Hematopoietic multipotent progenitor cell treated with erythropoietin and hydrocortisone succinate and interleukin-3 and kit ligand, for 8 days (in vitro differentiated cells): ENCODE measurements at regions not wholly inside any gene's neighbourhood (a gene's known extent, or its start where the extent isn't known, plus 50 kb on each side); places are given as distances from the start of the nearest gene placed in this dataset.
"Not testable (repeated sequence)": the region's sequence is repeated elsewhere in the genome, so short reads cannot be mapped to it uniquely, and the experiment has no call there.

ENCODE experiments used
- DNase-seq: peaks from one replicate; pipeline ENCODE4 v3.0.0-alpha.2; 2015

GRCh38 chr5:164435576-164435975 lies 930.2 kb downstream of the MAT2B start:
- no peak for DNase-seq

GRCh38 chr5:164439799-164440198 lies 934.4 kb downstream of the MAT2B start:
- no peak for DNase-seq

- no peak for DNase-seq
Measured at GRCh38 chr5:164449460-164449859, 944.0 kb downstream of the MAT2B start.

GRCh38 chr5:164466033-164466432 lies 960.6 kb downstream of the MAT2B start:
- DNase-seq: no peak

DNA sequence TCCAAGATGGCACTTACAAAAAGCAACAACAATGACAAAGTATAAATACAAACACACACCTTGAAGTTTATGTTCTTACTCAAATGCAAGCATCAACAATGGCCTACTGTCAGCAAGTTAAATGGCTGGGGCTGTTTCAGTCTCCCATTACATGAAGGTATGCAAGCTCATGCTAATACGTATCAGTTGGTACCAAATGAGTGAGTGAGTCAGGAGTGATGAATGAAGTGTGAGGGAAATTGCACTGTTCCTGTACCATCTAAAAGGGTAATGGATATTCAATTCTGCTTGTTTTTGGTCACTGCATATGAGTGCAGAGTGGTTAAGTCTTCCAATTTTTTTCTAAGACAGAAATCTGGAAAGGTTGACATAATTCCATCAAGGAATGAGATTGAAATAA lies 964.9 kb downstream of the MAT2B start:
- DNase-seq: no peak

- no peak for DNase-seq
Measured at GRCh38 chr5:164472165-164472564, 966.7 kb downstream of the MAT2B start.

DNA sequence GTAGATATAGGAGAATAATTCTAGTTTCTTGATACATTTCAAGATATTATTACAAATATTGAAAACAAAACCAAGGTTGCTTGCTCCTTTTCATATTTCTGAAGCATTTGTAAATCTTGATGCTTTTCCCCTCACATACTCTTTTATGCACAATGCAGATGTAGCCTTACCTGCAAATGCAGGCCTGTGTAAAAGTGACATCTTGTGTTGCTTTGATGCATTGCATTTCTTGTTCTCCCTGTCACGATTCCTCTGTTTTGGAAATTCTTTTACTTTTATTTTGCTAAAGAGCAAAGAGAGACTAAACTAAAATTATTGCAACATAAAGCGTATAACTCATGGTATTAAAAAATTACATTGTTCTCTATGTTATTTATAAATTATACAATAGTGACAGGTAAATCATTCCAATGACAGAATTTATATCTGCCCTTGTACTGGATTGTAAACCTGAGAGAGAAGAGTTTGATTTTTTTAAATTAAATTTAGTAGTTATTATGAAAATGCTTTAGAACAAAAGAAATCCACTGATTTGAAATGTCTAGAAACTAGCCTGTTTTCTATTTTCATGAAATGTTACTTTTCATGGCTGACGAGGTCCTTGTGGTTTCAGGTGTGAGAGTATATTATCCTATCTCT lies 970.0 kb downstream of the MAT2B start:
- DNase-seq: peak; percentile 17

- DNase-seq: no peak
Measured at GRCh38 chr5:164481270-164481669, 975.9 kb downstream of the MAT2B start.

DNA sequence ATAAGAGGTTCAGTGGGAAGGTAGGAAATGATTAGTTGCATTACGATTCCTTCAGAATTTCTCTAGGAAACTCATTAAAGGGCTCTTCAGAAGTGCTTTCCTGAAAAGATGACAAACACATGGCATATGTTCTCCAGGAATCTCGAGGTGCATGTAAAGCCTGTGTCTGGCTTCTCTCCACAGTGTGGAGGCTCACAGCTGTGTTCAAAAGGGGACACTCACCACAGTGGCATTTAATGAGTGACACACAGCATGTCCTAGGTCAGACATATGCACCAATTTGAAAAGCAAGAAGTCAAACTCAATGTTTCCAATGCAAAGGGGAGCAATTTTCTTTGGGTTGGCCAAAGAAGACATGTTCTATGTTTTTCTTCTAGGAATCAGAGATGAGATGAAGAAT lies 976.9 kb downstream of the MAT2B start:
- DNase-seq: no peak

- no peak for DNase-seq
Measured at GRCh38 chr5:164484948-164485347, 979.5 kb downstream of the MAT2B start.

DNA sequence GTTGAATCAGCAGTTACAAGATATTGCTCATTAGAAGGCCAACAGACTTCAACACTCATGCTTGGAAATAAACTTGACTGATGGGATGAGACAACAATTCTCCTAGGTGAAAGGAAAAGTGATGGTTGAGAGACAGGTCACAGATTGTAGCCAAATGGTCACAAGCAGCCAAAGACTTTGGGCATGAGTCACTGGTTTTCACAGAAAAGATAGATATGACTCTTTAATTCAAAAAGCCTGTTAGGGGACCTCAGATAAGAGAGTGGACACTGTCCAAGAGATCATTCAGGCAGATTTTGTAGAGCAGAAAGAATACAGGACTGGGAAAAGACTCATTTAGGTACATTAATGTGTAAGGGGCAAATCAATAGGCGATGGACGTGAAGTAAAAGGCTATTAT lies 982.5 kb downstream of the MAT2B start:
- no peak for DNase-seq

DNA sequence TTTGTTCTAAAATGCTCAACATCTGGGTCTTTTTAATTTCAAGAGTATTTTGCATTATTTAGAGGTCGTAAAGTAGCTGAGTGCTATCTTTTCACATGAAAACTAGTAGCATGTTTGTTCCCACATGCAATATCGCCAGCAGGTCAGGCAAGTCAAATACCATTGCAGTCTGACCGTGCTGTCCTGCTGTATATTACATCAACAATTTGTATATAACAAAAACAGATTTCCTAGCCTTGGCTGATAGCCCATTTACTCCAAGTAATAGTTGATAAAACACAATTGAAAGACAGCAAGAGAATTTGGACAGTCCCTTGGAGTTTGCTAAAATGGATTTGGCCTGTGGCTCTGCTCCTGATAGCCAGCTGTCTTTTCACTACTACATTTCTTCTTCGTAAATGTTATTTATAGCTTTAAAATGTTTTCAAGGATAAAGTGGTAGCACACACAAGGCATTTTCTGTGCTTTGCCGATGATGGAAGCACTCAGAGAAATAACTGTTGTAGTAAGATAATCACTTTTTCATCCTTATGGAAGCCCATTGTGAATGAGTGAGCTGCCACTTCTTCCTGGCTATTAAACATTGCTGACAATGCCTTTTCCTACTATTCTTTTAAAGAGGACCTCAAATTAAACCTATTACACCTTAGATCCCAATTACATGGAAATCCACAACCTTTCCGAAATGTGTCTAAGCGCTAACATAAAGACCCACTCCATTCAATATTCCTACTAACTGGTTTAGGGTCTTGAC lies 992.1 kb downstream of the MAT2B start:
- no peak for DNase-seq

- no peak for DNase-seq
Measured at GRCh38 chr5:164498438-164498837, 993.0 kb downstream of the MAT2B start.

- no peak for DNase-seq
Measured at GRCh38 chr5:164500856-164501255, 995.4 kb downstream of the MAT2B start.

DNA sequence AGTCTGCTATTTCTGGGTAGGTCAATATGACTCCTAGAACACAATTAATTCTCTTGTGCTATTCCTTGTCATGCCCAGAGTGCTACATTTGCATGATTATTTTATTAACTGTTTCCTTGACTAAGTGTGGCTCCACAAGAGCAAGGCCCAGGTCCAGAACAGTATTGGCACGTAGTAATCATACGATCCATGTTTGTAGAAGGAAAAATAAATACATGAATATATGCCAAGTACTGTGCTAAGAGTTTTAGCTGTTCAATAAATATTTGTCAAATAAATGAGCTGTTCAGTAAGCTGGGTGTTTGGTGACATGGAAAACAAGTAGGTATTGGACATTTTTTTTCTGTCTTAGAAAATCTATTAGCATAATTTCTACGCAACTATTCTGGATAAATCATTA lies 995.9 kb downstream of the MAT2B start:
- DNase-seq: no peak

DNA sequence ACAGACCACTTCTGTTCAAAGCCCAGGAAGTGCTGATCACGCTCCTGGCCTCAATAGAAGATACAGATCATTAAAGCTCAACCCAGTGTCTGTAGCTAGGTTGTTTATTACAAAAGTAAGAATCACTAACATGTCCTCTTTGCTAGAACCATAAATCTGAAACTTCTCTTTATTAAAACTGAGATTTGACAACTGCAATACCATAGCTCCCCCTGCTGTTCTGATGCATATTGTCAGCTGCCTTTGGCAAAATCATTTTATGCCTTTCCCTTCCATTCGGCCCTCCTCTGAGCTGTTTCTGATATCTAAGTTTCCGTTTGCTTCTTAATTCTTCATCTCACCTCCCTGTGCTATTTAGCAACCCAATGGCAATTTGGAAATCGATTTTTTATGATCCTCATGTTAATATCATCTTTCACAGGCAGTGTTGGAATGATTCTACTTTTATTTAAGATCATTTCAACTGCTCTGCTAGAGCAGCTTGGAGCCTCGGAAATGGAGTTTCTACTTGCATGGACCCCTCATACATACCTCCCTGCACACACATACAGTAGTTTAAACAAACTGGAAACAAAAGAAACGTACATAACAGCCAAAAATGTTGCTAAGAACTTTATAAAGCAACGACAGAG lies 998.8 kb downstream of the MAT2B start:
- DNase-seq: peak; percentile 63

DNA sequence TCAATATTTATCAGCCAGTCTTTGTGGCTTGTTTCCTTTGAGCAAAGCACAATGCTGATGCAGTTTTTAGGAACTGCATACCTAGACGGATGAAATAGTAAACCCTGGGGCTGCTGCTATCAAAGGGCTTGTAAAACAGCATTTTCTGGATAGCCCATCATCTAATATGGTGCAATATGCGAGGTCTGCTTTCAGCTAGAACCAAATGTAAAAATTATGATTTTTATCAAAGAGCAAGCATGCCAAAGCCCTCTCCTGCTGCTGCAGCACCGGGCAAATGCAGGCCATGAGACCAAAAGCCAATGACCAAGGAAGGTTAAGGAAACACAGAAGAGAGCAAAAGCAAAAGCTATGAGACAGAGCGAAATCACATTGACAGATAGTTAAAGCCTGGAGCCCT lies 1000.4 kb downstream of the MAT2B start:
- no peak for DNase-seq

DNA sequence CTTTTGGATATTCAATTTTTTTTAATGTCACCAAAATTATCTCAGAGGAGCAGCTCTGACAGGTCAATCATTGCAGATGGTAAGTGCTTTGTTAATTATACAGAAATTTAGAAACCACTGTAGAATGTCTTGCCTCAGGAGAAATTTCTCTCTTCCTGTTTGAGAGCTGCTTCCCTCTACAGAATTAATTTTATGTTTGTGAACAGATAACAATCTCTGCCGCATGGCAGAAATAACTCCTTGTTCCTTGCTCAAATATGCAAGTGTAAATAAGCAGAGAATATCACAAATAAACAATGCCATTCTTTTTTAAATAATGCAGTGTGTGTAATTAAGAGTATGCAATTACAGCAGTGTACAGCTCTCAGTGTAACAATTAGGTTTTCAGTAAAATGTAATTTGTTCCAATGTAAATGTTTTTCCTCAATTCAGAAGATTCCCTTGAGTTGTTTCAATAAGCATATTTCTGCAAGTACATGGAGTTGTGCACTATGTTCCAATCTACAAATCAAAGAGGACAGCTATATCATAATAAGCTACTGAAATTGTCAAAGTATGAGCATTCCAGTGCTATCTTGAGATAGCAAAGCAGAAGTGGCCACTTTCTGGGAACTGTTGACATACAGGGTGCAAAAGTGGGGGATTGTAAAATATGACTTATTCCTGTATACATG lies 1012.8 kb downstream of the MAT2B start:
- DNase-seq: no peak

- no peak for DNase-seq
Measured at GRCh38 chr5:164518741-164519080, 1013.3 kb downstream of the MAT2B start.

- no peak for DNase-seq
Measured at GRCh38 chr5:164532235-164532900, 1026.9 kb downstream of the MAT2B start.

DNA sequence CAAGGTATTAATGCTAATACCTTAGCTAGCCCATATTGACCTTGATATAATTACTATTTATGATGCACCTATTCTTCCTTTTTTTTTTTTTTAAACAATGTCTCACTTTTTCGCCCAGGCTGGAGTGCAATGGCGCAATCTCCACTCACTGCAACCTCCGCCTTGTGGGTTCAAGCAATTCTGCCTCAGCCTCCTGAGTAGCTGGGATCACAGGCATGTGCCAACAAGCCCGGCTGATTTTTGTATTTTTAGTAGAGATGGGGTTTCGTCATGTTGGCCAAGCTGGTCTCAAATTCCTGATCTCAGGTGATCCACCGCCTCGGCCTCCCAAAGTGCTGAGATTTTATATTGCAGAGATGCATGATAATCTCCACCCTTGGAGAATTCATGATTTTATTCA lies 1028.0 kb downstream of the MAT2B start:
- not testable (repeated sequence) for DNase-seq

DNA sequence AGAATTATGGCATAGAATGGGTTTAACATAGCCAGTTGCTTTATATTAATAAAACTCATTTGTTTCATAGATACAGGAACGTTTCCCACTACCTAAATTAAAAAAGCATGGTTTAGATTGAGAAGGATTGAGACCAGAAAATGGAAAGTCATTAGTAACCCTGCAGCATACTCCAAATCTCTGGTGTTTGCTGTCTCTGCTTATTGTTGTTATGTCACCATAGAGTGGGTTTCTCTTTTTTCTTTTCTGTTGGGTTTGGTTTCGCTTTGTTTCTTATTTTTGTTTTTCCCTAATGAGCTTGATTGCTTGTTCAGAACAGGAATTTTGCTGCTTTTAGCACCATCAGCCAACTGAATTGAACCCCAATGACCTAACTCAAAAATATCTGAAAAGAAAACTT lies 1034.8 kb downstream of the MAT2B start:
- DNase-seq: no peak

DNA sequence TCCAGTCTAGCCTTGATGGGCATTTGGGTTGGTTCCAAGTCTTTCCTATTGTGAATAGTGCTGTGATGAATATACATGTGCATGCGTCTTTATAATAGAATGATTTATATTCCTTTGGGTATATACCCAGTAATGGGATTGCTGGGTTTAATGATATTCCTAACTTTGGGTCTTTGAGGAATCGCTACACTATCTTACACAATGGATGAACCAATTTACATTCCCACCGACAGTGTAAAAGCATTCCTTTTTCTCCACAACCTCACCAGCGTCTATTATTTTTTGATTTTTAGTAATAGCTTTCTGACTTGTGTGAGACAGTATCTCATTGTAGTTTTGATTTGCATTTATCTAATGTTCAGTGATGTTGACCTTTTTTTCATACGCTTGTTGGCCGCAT lies 1040.1 kb downstream of the MAT2B start:
- DNase-seq: no peak
